Gastrocnemius medialis (tissue), 4 donors: ENCODE measurements at regions not wholly inside any gene's neighbourhood (a gene's known extent, or its start where the extent isn't known, plus 50 kb on each side); places are given as distances from the start of the nearest gene placed in this dataset.

Source experiments
- POLR2A ChIP-seq, 2 donors: fragments of 450-650 bp; IDR thresholded peaks; one replicate each; pipeline ENCODE4 v1.6.1; 2017; ENCODE audit warnings: antibody characterized with exemption in 2 of 2, mild to moderate bottlenecking in 2 of 2, moderate library complexity in 2 of 2
- TF ChIP-seq, protein P1 (sequence below), 5 experiments: fragments of 450-650 bp in 3 of 5; fragments of 200-600 bp in 2 of 5; sonication (generic) in 2 of 5; IDR thresholded peaks in 4 of 5; conservative IDR thresholded peaks in 1 of 5; 1 replicate in 4 of 5; 2 replicates in 1 of 5; pipeline ENCODE4 v1.5.1; 2016 to 2019; ENCODE audit warnings: antibody characterized with exemption in 5 of 5, mild to moderate bottlenecking in 3 of 5, moderate library complexity in 3 of 5

DNA sequence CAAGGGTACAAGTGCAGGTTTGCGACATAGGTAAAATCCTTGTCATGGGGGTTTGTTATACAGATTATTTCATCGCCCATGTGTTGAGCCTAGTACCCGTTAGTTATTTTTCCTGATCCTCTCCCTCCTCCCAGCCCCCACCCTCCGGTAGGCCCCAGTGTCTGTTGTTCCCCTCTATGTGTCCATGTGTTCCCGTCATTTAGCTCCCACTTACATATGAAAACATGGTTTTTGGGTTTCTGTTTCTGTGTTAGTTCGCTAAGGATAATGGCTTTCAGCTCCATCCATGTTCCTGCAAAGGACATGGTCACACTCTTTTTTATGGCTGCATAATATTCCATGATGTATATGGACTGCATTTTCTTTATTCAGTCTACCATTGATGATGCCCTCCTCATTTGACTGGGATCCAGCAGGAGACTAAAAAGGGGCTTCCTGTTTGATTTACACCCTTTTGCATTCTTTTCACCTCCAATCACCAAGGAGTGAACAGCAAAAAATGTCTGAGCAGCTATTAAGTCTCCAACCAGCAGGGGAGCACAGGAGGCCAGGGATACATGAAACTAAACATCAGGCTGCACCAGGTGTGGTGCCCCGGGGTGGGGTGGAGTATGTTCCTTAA, 188.2 kb downstream of the SKIDA1 start:
- no peak for TF ChIP-seq POLR2A (IDR thresholded peaks at IDR 0.05)
- TF ChIP-seq, protein P1, sequence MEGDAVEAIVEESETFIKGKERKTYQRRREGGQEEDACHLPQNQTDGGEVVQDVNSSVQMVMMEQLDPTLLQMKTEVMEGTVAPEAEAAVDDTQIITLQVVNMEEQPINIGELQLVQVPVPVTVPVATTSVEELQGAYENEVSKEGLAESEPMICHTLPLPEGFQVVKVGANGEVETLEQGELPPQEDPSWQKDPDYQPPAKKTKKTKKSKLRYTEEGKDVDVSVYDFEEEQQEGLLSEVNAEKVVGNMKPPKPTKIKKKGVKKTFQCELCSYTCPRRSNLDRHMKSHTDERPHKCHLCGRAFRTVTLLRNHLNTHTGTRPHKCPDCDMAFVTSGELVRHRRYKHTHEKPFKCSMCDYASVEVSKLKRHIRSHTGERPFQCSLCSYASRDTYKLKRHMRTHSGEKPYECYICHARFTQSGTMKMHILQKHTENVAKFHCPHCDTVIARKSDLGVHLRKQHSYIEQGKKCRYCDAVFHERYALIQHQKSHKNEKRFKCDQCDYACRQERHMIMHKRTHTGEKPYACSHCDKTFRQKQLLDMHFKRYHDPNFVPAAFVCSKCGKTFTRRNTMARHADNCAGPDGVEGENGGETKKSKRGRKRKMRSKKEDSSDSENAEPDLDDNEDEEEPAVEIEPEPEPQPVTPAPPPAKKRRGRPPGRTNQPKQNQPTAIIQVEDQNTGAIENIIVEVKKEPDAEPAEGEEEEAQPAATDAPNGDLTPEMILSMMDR (IDR thresholded peaks at IDR 0.05 in 4 of 5, conservative IDR thresholded peaks at IDR 0.05 in 1 of 5), result no peak
